ENCODE measurements at regions not wholly inside any gene's neighbourhood (a gene's known extent, or its start where the extent isn't known, plus 50 kb on each side); places are given as distances from the start of the nearest gene placed in this dataset.

DNA sequence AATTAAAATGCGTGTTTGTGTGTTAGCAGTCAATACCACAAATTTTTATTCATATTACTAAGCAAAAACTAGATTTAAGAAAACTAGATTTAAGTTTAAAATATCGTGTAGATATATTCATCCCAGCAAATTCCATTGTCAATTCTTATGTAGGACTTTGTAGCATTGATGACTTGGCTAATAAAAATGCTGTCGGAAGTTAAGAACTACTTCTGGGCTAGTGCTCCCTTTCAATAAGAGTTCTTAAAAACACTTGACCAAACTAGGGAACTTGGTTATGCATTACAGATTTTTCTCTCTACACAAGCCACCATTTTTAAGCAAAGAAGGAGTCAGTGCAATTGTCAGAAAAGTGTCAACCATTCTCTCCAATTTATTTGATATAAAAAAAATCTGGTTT, 68.7 kb upstream of the RAD23B start:
- intact Hi-C loops (cut with DNase I) = no loop called here
- Histone ChIP-seq H3K27me3 (no peaks in the 10 kb centered on the region), H3K36me3 (no peaks in the 10 kb centered on the region), H3K4me3 (no peak overlapping the region), H3K4me1 (peaks cover 0 to 2% (median 0%) of the 10 kb centered on the region in 4 donors), H3K9me3 (no peaks in the 10 kb centered on the region), H3K27ac (no peak overlapping the region)
- DNase-seq = no peak
- WGBS, 2 donors = 94% methylated on average over 3 of the region's 3 CpGs
- TF ChIP-seq EP300 (IDR thresholded peaks at IDR 0.05) (no peak), POLR2A (IDR thresholded peaks at IDR 0.05) (no peak), POLR2AphosphoS5 (IDR thresholded peaks at IDR 0.05) (no peak)
- TF ChIP-seq, protein P1, sequence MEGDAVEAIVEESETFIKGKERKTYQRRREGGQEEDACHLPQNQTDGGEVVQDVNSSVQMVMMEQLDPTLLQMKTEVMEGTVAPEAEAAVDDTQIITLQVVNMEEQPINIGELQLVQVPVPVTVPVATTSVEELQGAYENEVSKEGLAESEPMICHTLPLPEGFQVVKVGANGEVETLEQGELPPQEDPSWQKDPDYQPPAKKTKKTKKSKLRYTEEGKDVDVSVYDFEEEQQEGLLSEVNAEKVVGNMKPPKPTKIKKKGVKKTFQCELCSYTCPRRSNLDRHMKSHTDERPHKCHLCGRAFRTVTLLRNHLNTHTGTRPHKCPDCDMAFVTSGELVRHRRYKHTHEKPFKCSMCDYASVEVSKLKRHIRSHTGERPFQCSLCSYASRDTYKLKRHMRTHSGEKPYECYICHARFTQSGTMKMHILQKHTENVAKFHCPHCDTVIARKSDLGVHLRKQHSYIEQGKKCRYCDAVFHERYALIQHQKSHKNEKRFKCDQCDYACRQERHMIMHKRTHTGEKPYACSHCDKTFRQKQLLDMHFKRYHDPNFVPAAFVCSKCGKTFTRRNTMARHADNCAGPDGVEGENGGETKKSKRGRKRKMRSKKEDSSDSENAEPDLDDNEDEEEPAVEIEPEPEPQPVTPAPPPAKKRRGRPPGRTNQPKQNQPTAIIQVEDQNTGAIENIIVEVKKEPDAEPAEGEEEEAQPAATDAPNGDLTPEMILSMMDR (IDR thresholded peaks at IDR 0.05) = no peak

DNA sequence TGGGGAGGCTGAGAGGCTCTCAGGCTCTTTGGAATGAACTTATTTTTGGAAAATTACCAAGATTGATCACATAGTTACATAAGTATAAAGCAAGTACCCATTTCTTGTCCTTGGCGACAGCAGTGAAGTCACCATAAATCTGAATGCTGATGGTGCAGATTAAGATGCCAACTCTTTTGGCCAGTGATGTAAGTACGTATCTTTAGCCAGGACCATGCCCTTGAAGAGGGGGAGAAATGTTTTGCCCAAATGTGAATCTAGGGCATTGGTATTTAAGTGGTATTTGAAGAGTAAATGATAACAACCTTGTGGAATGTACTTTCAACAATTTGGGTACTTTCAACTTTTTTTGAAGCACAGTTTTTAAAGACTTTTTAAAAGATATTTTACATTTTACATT, 68.2 kb upstream of the RAD23B start:
- Histone ChIP-seq H3K9me3 (no peaks in the 10 kb centered on the region), H3K27me3 (no peaks in the 10 kb centered on the region), H3K4me3 (no peak overlapping the region), H3K27ac (no peak overlapping the region), H3K4me1 (peaks cover 0 to 2% (median 0%) of the 10 kb centered on the region in 4 donors), H3K36me3 (no peaks in the 10 kb centered on the region)
- DNase-seq = no peak
- 93 to 97% methylated on average over 2 of the region's 2 CpGs for WGBS, 2 donors
- no peak for TF ChIP-seq POLR2AphosphoS5 (IDR thresholded peaks at IDR 0.05)
- intact Hi-C loops (cut with DNase I) = no loop called here

DNA sequence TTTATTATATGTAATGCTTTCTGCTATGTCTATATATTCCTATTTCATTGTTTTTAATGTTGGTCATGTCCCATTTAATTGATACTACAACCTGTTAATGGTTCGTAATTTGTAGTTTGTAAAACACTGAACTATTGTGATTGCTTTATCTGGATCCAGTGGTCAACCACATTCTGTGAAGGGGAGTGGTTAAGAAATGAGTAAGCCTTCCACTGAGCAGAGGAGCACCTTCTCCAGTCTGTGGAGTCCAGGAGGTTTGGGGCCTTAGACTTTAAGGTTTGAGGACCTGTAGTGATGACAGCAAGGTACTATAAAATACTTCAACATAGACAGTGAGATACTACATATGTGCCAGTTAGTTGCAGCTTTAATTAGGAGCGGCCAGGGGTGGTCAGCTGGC, 67.7 kb upstream of the RAD23B start:
- Histone ChIP-seq H3K27me3 (no peaks in the 10 kb centered on the region), H3K4me1 (peaks cover 0 to 2% (median 0%) of the 10 kb centered on the region in 4 donors), H3K9me3 (no peaks in the 10 kb centered on the region), H3K27ac (no peak overlapping the region), H3K36me3 (no peaks in the 10 kb centered on the region), H3K4me3 (no peak overlapping the region)
- TF ChIP-seq POLR2A (IDR thresholded peaks at IDR 0.05) = no peak
- TF ChIP-seq, protein P1 (IDR thresholded peaks at IDR 0.05) = no peak
- no peak for TF ChIP-seq POLR2AphosphoS5 (IDR thresholded peaks at IDR 0.05)
- no peak for TF ChIP-seq EP300 (IDR thresholded peaks at IDR 0.05)
- 92 to 93% methylated on average over 2 of the region's 2 CpGs for WGBS, 2 donors
- intact Hi-C loops (cut with DNase I) = no loop called here
- DNase-seq = no peak

DNA sequence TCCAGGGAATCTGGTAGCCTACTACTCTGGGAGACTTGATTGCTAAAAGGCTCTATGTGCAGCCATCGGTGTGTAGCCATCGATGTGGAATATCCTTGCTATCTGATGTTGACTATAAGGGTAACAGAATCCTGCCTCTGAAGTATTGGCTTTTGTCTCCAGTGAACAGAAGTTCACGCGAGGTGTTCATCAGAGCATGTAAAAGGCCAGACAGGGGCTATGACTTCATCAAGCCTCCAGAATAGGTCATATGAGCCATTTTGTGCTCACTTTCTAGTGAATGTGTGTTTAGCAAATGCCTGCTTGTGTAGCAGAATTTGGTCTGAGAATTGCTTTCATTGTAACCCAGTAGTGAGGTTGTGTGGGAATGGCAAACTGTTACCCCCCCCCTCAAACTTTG, 66.8 kb upstream of the RAD23B start:
- intact Hi-C loops (cut with DNase I) = no loop called here
- Histone ChIP-seq H3K4me1 (peaks cover 0 to 2% (median 0%) of the 10 kb centered on the region in 4 donors), H3K27me3 (no peaks in the 10 kb centered on the region), H3K36me3 (no peaks in the 10 kb centered on the region), H3K4me3 (no peak overlapping the region), H3K27ac (no peak overlapping the region), H3K9me3 (no peaks in the 10 kb centered on the region)
- WGBS, 2 donors = 97 to 99% methylated on average over 4 of the region's 4 CpGs
- TF ChIP-seq EP300 (IDR thresholded peaks at IDR 0.05) (no peak), POLR2A (IDR thresholded peaks at IDR 0.05) (no peak), POLR2AphosphoS5 (IDR thresholded peaks at IDR 0.05) (no peak)
- TF ChIP-seq, protein P1 (IDR thresholded peaks at IDR 0.05) = no peak
- no peak for DNase-seq

DNA sequence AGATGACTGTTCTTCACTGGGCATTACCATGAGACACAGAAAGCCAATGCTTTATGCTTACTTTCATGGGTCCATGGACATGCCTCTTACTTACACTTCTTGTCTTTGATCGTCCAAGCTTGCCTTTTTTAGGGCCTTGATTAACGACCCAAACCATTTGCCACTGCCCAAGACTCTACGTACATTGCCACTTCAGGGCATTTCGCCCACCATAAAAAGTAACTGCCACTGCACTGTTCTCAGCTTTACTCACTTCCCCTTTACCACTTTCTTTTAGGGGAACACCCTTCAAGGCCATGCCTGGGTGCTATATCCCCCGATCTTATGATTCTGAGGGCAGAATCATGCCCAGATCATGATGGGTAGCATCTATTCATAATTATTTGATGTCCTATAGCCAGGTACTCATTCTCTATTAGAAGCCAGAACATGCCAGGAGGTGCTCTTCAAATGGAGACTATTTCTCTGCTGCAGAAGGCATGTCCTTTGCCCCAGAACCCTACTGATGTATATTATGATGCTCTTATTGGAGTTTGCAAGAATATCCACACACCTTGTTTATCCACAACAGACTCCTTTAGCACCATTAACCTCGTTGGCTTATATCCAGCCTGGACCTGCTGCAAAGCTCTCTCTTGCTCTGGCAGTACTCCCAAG, 64.1 kb upstream of the RAD23B start:
- DNase-seq = no peak
- intact Hi-C loops (cut with DNase I) = no loop called here
- 71 to 80% methylated on average over 6 of the region's 6 CpGs for WGBS, 2 donors

More for the DNA sequence above, 64.1 kb upstream of the RAD23B start:
- Histone ChIP-seq H3K9me3 (no peaks in the 10 kb centered on the region), H3K36me3 (no peaks in the 10 kb centered on the region), H3K27ac (no peak overlapping the region), H3K4me3 (no peak overlapping the region), H3K4me1 (peaks cover 0 to 2% (median 0%) of the 10 kb centered on the region in 4 donors), H3K27me3 (no peaks in the 10 kb centered on the region)
- no peak for TF ChIP-seq POLR2A (IDR thresholded peaks at IDR 0.05)
- no peak for TF ChIP-seq EP300 (IDR thresholded peaks at IDR 0.05)
- TF ChIP-seq POLR2AphosphoS5 (IDR thresholded peaks at IDR 0.05) = no peak
- TF ChIP-seq, protein P1 (IDR thresholded peaks at IDR 0.05) = no peak

Data from sigmoid colon (tissue), 6 donors.